DMS53 treated with DMSO at 0.1 percent for 48 hours (cell line): ENCODE measurements at regions not wholly inside any gene's neighbourhood (a gene's known extent, or its start where the extent isn't known, plus 50 kb on each side); places are given as distances from the start of the nearest gene placed in this dataset.
A peak's percentile ranks its signal among the peaks of the same experiment; 100 is the strongest.
"Not testable (repeated sequence)": the region's sequence is repeated elsewhere in the genome, so short reads cannot be mapped to it uniquely, and the experiment has no call there.

Experiments
- DNase-seq: peaks from one replicate; lab custom pipeline; 2025; ENCODE audit not compliant: unreplicated experiment; lab: John Stamatoyannopoulos, UW

DNA sequence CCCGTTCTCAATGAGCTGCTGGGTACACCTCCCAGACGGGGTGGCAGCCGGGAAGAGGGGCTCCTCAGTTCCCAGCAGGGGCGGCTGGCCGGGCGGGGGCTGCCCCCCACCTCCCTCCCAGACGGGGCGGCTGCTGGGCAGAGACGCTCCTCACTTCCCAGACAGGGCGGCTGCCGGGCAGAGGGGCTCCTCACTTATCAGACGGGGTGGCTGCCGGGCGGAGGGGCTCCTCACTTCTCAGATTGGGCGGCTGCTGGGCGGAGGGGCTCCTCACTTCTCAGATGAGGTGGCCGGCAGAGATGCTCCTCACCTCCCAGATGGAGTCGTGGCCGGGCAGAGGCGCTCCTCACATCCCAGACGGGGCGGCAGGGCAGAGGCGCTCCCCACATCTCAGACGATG, 559.0 kb downstream of the CD109 start:
- DNase-seq, result not testable (repeated sequence)

DNA sequence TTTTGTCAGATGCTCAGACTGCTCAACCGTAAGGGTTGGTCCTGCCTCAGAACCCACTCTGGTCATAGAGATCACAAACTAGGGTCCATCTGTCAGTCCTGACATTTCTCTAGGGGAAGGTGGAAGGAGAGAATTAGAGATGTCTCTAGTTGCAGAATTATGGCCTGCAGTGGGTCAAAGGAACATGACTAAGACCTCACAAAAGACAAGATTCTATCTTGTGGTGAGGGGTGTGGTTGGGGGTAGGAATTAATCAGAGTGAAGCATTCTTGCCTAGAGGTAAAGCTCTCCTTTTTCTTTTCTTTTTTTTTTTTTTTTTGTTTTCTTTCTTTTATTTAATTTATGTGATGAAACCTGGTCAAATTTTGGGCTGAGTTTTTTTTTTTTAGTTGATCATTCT, 558.1 kb downstream of the CD109 start:
- DNase-seq, result not testable (repeated sequence)

DNA sequence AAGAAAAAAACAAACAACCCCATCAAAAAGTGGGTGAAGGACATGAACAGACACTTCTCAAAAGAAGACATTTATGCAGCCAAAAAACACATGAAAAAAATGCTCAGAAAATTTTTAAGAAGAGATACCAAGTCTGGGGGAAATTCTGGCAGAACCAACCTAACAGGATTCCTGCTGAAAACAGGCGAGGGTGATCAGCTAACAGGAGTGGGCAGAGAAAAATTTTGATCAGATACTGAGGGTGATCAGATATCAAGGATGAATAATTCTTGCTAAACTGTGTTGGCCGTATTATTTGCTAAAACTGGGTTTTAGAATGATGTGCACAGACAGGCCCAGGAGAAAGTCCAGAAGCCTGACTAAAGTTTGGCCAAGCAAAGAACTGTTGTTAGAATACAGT, 557.3 kb downstream of the CD109 start:
- no peak for DNase-seq

DNA sequence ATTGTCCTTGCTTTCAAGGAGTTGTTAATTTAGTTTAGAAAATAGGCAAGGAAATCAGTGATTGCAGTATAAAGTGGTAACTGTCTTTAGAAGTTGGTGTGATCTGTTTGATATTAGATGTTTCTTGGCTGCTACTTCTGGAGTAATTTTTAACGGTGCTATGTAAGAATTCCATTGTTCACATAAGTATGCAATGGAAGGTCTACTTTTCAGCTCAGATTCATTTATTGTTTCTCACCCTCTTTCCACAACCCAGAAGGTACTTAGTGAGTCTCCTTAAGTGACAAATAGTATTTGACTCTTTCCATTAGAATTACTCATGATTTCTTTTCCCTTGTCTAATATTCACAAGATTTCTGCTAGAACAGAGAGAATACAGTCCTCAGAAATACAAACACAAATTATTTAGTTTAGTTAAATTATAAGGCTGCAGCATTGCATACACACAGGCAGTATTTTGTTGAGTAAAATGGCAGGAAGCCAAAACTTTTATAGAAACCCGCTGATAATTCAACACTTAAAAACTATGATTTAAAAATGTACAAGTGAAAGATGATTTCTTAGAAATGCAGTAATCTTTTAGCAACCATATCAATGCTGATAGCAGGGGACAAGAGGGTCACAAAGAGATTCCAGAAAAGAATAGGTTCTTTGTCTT, 554.3 kb downstream of the CD109 start:
- no peak for DNase-seq

DNA sequence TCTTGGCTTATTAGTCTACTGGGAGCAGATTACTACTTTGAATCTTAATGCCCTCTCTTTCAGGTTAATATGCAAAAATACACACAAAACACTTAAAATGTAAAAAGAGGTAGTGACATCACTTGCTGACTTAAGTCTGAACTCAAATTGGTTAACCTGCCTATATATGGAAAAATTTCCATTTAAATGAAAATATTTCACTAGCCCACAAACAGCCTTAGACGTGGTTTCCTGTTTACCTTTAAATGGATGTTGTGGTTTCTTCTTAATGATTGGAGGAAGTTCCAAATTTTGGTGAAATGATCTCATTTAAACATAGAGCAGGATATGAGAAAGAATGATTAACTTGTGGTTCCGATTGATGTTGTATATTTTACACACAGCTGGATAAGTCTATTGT, 553.7 kb downstream of the CD109 start:
- DNase-seq, result no peak

DNA sequence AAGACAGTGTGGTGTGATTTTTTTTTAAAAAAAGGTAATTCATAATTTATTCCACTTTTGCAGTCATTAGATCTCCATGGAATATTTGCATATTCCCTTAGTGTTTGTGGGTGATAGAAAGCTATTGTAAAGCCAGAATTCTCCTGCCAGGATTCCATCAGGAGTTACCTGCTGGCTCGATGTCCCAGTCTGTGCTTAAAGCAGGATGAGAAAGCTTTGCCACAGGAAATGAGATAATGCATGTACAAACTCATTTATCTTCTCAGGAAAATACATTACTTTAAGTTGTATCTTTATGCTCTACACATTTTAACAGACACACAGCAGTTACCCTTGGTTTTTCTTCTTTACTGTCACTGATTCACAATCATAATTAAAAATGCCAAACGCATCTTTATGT, 553.0 kb downstream of the CD109 start:
- DNase-seq, result no peak

DNA sequence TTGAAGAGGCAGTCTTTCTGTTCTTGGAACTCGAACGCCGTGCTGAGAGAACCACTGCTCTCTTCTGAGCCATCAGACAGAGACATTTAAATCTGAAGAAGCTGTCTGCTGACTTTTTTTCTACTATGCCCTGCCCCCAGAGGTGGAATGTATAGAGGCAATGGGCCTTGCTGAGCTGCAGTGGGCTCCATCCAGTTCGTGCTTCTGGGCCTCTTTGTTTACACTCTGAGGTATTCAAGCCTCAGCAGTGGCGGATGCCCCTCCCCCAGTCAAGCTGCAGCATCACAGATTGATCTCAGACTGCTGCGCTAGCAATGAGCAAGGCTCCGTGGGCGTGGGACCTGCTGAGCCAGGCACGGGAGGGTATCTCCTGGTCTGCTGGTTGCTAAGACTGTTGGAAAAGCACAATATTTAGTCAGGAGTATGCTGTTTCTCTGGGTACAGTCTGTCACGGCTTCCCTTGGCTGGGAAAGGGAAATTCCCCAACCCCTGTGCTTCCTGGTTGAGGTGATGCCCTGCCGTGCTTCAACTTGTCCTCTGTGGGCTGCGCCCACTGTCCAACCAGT, 526.8 kb downstream of the CD109 start:
- no peak for DNase-seq

DNA sequence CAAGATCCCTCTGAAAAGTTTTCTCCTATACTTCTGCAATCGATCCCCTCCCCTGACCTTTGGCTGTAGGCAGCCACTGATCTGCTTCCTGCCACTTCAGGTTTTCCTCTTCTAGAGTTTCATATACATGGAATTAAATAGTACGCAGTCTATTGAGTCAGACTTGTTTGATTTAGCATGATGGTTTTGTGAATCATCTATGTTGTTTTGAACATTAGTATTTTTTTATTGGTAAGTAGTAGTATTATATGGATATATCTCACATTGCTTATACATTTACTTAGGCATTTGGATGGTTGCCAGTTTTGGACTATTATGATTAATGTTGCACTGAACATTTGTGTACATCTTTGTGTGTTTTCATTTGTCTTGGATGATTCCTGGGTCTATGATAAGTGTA, 518.0 kb downstream of the CD109 start:
- peak; percentile 20 for DNase-seq

DNA sequence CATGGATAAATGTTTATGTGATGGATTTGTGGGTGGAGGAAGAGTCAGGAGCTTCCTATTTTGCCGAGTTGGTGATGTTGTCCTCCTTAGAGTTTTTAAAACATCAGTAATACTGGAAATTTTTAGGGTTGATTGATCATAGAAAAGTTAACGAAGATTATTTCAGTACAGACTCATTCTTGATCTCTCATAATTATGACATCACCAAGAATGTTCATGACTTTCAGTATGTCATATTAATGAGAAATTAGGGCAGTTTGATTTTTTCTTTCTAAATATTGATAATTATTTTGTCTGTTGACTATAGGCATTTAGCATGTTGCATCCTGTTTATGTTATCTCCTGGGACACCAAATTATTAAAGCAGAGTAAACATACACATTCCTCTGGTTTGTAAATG, 512.2 kb downstream of the CD109 start:
- DNase-seq, result no peak

DNA sequence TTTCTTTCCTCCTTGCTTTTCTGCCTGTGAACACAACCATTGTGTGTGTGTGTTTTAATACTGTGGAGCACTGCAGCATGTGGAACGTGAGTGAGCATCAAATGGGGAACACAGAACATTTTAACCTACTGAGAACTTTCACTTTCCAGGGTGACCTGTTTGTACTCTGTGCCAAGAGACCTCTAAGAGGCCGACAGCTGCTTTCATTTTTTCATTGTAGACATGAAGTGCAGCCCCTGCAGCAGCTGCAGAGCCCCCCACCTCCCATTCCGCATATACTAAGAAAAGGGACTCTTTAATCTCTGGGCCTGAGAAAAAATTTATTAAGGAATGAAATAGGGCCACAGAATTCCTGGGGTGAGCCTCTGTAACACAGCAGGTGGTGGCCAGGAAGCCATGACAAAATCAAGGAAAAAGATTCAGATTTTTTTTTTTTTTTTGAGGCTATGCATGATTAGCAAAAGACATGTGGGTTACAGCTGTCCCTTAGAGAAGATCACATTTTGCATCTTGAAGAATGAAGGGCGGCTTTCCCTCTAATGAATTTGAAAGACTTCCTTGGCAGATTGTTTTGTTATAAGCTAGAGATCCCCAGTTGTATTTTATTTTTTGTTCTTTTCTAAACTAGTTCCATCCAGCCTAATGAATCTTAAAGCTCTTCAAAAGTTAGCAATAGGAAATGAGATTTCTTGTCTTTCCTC, 503.4 kb downstream of the CD109 start:
- DNase-seq, result no peak

DNA sequence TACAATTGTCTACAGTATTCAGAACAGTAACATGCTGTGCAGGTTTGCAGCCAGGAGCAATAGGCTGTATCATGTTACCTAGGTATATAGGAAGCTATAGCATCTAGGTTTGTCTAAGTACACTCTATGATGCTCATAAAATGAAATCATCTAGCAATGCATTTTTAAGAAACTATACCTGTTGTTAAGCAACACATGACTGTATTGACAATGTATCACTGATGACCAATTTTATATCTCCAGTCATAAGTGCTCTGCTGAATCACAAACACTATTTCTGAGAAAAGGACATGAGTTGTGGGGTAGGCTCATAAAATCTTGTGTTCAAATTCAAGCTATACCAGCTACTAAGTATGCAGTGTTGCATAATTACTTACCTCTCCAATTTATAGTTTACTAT, 501.3 kb downstream of the CD109 start:
- DNase-seq, result no peak

DNA sequence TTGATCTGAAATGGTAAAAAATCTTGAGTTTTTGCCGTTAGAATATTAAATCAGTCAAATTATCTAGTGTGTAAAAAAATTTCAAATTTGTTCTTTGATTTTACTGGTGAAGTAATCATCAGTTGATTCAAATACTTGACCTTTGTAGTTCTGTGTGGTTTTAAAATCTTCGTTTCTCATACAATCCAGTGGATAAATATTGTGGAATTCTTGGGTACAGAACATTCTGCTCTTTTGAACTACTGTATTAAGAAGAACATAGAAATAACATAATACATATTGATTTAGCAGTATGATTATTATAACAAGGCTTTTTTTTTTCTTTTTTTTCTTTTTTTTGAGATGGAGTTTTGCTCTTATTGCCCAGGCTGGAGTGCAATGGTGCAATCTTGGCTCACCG, 491.8 kb downstream of the CD109 start:
- DNase-seq, result no peak

DNA sequence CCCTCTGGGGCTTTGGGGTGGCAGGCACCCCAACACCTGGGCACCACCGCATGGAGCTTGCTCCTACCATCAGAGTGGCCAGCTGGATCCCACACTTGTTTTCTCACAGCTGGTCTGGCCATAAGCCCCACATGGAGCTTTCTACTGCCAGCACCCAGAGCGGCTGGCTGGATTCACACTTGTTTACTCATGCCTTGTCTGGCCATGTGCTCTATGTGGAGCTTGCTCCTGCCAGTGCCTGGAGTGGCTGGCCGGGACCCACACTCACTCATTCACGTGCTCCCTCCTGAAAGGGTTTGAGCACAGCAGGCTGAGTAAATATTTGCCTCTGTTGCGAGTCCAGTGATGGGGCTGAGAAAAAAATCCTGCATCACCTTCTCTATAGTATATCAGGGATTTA, 487.0 kb downstream of the CD109 start:
- peak; percentile 96 for DNase-seq

DNA sequence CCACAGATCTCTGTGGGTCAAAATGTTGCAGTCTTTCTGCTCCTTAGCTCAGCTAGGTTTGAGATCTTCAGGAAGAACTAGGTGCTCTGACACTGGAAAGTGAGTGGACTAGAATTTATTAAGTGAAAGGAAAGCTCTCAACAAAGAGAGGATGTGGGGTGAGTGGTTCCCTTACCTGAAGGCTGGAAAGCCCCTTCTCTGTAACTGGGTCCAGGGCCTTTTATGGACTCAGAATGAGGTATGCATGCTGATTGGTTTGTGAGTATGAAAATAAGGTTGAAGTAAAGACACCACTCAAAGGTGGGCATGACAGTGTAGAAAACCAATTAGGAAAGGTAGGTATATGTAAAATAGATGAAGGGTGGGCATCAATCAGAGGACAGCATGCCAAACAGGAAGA, 485.5 kb downstream of the CD109 start:
- no peak for DNase-seq

DNA sequence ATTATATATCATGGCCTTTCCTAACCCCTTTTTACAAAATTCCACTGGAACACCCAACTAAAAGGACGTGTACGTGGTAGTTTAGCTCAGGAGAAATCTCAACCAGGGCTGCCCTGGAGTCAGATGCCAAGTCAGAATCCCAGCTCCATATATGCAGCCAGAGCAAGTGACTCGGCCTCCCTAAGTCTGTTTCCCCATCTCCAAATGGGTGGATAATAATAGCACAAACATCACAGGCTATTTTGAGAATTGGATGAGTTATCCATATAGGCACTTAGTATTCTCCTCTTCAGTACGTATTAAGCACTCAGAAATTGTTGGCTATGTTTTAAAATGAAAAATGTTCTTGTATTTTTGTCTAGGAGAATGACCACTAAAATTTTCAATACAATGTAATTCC, 481.5 kb downstream of the CD109 start:
- no peak for DNase-seq

DNA sequence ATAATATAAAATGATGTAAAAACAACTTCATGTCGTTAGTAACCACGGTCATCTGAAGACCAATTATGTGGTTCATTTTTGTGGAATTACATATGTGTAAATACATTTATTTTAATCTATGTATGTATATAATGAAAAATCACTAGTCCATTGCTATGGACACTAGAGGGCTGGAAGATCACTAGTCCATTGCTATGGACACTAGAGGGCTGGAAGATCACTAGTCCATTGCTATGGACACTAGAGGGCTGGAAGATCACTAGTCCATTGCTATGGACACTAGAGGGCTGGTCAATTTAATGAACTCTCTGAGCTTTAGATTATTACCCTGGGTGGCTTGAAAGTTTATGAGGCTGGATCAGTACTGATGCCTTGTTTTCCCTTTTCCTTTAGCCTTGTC, 474.5 kb downstream of the CD109 start:
- not testable (repeated sequence) for DNase-seq

DNA sequence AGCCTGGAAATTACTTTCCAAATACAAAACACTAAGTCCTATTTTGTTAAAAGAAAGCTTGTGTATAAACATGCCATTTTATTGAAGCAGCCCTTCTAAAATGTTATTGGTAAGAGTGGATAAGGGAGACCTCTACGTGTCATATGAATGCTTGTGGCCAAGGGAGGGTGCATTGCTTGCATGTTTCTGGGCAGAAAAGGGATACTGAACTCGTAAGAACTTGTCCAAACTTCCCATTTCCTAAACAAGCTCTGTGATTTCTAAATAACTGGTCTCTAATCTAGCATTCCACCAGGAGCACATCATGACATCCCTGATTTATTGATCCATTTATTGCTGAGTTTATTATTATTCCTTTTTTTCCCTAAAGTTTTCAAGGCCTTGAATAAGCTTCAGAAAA, 474.1 kb downstream of the CD109 start:
- DNase-seq, result no peak

DNA sequence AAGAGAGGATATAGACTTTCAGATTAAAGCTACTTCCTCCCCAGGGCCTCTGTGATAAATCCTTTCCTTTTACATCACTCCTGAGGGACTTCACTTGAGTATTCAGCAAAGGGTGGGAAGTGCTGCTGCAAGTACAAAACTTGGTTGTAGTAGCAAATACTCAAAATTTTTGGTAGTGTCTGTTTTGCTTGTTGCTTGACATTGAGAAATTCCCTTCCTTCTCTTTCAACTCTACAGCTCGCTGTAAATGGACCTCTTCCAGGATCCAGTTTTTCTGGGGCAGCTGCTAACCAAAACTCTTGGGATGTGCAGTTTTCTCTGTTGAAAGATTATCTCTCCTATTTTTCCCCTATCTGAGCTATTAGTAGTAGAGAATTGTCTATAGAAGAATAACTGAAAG, 472.0 kb downstream of the CD109 start:
- DNase-seq, result no peak

DNA sequence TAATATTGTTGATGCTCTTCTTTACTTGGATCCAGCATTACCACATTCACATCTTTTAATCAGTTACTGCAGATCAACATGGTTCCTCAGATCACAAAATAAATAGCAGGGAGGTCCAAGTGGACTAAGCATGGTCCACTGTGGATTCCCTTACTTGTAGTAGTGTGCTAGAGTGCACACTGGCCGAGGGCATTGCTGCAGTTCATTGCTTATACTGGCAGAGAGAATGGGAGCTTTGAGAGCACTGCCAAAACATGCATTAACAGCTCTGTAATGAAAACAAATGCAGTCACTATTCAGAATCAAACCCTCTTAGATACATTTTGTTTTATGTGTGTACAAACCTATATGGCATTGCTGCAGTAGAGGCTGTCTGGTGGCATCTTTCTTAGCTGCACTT, 471.5 kb downstream of the CD109 start:
- DNase-seq, result no peak

DNA sequence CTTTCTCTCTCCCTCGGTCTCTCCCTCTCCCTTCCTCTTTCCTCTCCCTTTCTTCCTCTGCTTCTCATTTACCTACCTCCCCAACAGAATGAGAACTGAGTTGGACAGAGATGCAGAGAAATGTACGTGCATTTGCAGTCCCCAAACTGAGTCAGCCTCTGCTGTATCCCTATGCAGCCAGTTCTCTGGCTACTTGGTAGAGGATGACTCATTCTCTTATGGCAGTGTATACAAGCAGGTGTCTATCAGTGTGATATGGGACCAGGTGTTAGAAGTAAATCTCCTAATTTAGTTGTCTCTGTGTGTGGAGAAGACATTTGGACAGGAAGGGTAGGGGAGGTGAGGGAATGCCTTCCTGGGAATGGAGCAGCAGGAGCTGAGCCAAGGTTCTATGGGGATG, 470.8 kb downstream of the CD109 start:
- peak; percentile 88 for DNase-seq

DNA sequence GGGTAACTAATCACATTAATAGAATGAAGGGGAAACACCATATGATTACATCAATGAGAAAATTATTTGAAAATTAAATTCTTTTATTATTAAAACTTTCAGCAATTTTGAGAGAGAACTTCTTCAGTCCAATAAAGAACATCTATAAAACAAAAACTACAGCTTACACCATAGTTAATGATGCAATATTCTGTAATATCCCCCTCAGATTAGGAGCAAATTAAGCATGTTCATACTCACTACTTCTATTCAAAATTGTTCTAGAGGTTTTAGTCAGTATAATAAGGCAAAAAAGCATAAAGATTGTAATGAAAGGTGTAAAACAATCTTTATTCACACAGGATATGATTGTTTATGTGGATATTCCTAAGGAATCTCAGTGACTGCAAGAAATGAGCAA, 465.4 kb downstream of the CD109 start:
- no peak for DNase-seq

DNA sequence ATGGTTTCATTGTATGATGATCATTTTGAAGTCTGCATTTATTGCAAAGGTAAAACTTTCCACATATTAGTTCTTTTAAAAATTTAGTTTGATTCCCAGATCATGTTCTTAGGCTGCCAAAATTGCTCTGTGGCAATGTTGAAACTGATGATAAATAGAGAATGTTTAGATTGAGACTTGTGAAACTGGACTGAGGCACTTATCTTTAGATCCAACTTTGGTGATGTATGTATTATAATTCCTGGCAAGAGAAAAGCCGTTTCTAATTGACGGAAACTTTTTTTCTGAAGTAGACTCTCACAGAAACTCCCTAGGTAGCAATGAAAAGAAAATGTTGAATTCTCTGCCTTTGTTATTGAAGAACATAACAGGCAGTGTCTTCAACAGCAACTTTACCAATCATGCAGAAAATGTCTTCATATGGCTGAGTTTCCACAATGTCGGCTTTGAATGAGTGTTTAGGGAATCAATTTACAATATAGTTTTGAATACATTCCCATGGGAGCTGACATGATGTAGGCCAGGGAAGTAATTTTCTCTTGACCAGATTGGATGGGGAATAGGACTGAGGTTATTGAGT, 456.2 kb downstream of the CD109 start:
- no peak for DNase-seq
